Activated CD8-positive, alpha-beta T cell treated with anti-CD3 and anti-CD28 coated beads for 36 hours (primary cell): ENCODE measurements at regions not wholly inside any gene's neighbourhood (a gene's known extent, or its start where the extent isn't known, plus 50 kb on each side); places are given as distances from the start of the nearest gene placed in this dataset.

Experiments
- ATAC-seq: fragments of 200-7000 bp; cut with Tn5 transposase; one replicate; pipeline ENCODE4 v1.10.0; 2021; ENCODE audit warnings: mild to moderate bottlenecking, moderate library complexity
- CTCF ChIA-PET: fragments of 350-600 bp; sonication (Branson Sonifier 250); formaldehyde crosslinking; loops from one replicate; lab custom pipeline; 2021; ENCODE audit warnings: antibody characterized with exemption; lab: Charles Lee
- POLR2A ChIA-PET: fragments of 350-600 bp; sonication (Branson Sonifier 250); formaldehyde crosslinking; loops from one replicate; lab custom pipeline; 2021; ENCODE audit warnings: antibody characterized with exemption; lab: Charles Lee
- DNase-seq: peaks from one replicate; pipeline ENCODE4 v3.0.0-alpha.2; 2020
- H3K27ac Mint-ChIP-seq: one replicate; pipeline ENCODE4 v1.8.0; 2021; ENCODE audit warnings: mild to moderate bottlenecking, mixed read lengths
- H3K27me3 Mint-ChIP-seq: one replicate; pipeline ENCODE4 v1.8.0; 2021; ENCODE audit warnings: mixed read lengths
- H3K36me3 Mint-ChIP-seq: one replicate; pipeline ENCODE4 v1.8.0; 2021; ENCODE audit warnings: low read depth, mixed read lengths
- H3K4me1 Mint-ChIP-seq: one replicate; pipeline ENCODE4 v1.8.0; 2021; ENCODE audit warnings: low read depth, mixed read lengths
- H3K4me3 Mint-ChIP-seq: one replicate; pipeline ENCODE4 v1.8.0; 2021; ENCODE audit warnings: mild to moderate bottlenecking, moderate library complexity, mixed read lengths
- H3K9me3 Mint-ChIP-seq: one replicate; pipeline ENCODE4 v1.8.0; 2021; ENCODE audit warnings: mixed read lengths
- CTCF ChIP-seq: fragments of 200-600 bp; IDR thresholded peaks from one replicate; pipeline ENCODE4 v1.8.0; 2022; ENCODE audit warnings: antibody characterized with exemption, mild to moderate bottlenecking
- intact Hi-C: fragments of 100-400 bp; cut with micrococcal nuclease; formaldehyde crosslinking; loops from one replicate; pipeline ENCODE4 v1.10.0; 2022

- POLR2A ChIA-PET = interaction anchor here (1.2 kb wide), 1 partner anchor 9 kb away, joined by 3 read pairs; no protein-coding TSS in a partner anchor
- CTCF ChIA-PET = no interaction called here
- Mint-ChIP-seq H3K9me3 (no peaks in the 10 kb centered on the region), H3K4me1 (peaks cover 46% of the 10 kb centered on the region), H3K36me3 (no peaks in the 10 kb centered on the region), H3K27me3 (no peaks in the 10 kb centered on the region), H3K27ac (no peak overlapping the region), H3K4me3 (no peak overlapping the region)
- intact Hi-C loops = no loop called here
- no peak for ATAC-seq
- no peak for TF ChIP-seq CTCF
- DNase-seq = no peak
Observed at GRCh38 chr1:59004755-59005154, 220.9 kb upstream of the JUN start.

GRCh38 chr1:59005491-59006288, 221.8 kb upstream of the JUN start:
- CTCF ChIA-PET = no interaction called here
- Mint-ChIP-seq H3K4me1 (peaks cover 46% of the 10 kb centered on the region), H3K4me3 (no peak overlapping the region), H3K27me3 (no peaks in the 10 kb centered on the region), H3K36me3 (no peaks in the 10 kb centered on the region), H3K27ac (peak overlapping the region; percentile 68), H3K9me3 (no peaks in the 10 kb centered on the region)
- intact Hi-C loops = no loop called here
- POLR2A ChIA-PET = no interaction called here
- ATAC-seq (peak; percentile 51), DNase-seq (peak; percentile 33)
- TF ChIP-seq CTCF = no peak

- Mint-ChIP-seq H3K36me3 (no peaks in the 10 kb centered on the region), H3K9me3 (no peaks in the 10 kb centered on the region), H3K27me3 (no peaks in the 10 kb centered on the region), H3K4me3 (no peak overlapping the region), H3K4me1 (peaks cover 46% of the 10 kb centered on the region), H3K27ac (no peak overlapping the region)
- no peak for DNase-seq
- ChIA-PET CTCF (no interaction called here), POLR2A (no interaction called here)
- TF ChIP-seq CTCF = no peak
- no peak for ATAC-seq
- intact Hi-C loops = no loop called here
Observed at GRCh38 chr1:59006289-59006658, 222.4 kb upstream of the JUN start.

GRCh38 chr1:59006932-59007331, 223.1 kb upstream of the JUN start:
- no peak for TF ChIP-seq CTCF
- DNase-seq (no peak), ATAC-seq (no peak)
- Mint-ChIP-seq H3K9me3 (no peaks in the 10 kb centered on the region), H3K36me3 (no peaks in the 10 kb centered on the region), H3K4me1 (peaks cover 46% of the 10 kb centered on the region), H3K27ac (no peak overlapping the region), H3K4me3 (no peak overlapping the region), H3K27me3 (no peaks in the 10 kb centered on the region)
- intact Hi-C loops = no loop called here
- ChIA-PET CTCF (no interaction called here), POLR2A (no interaction called here)

- Mint-ChIP-seq H3K27ac (no peak overlapping the region), H3K4me1 (peaks cover 48% of the 10 kb centered on the region), H3K27me3 (no peaks in the 10 kb centered on the region), H3K4me3 (no peak overlapping the region), H3K36me3 (no peaks in the 10 kb centered on the region), H3K9me3 (no peaks in the 10 kb centered on the region)
- intact Hi-C loops = no loop called here
- no peak for DNase-seq
- ATAC-seq = no peak
- TF ChIP-seq CTCF = no peak
- CTCF ChIA-PET = interaction anchor here (1.0 kb wide), 1 partner anchor 15 kb away, joined by 3 read pairs; no protein-coding TSS in a partner anchor
- POLR2A ChIA-PET = no interaction called here
Observed at GRCh38 chr1:59007429-59007819, 223.6 kb upstream of the JUN start.
